Left ventricle myocardium inferior (tissue), 1 donor: ENCODE measurements at regions not wholly inside any gene's neighbourhood (a gene's known extent, or its start where the extent isn't known, plus 50 kb on each side); places are given as distances from the start of the nearest gene placed in this dataset.

Source experiments
- DNase-seq: peaks from one replicate; pipeline ENCODE4 v3.0.0-alpha.2; 2020
- H3K27ac ChIP-seq: fragments of 200-600 bp; replicated peaks from 2 replicates; pipeline ENCODE4 v1.8.0; 2021
- H3K27me3 ChIP-seq: fragments of 200-600 bp; 2 replicates; pipeline ENCODE4 v1.8.0; 2021; ENCODE audit warnings: low read depth
- H3K36me3 ChIP-seq: fragments of 200-600 bp; 2 replicates; pipeline ENCODE4 v1.8.0; 2021
- H3K4me1 ChIP-seq: fragments of 200-600 bp; 2 replicates; pipeline ENCODE4 v1.8.0; 2021
- H3K4me3 ChIP-seq: fragments of 200-600 bp; 2 replicates; pipeline ENCODE4 v1.8.0; 2021; ENCODE audit warnings: mild to moderate bottlenecking, moderate library complexity
- H3K9me3 ChIP-seq: fragments of 200-600 bp; replicated peaks from 2 replicates; pipeline ENCODE4 v1.8.0; 2021
- CTCF ChIP-seq: fragments of 200-600 bp; IDR thresholded peaks from 2 replicates; pipeline ENCODE4 v1.8.0; 2021; ENCODE audit warnings: antibody characterized with exemption, mild to moderate bottlenecking, borderline replicate concordance
- intact Hi-C: fragments of 100-400 bp; cut with micrococcal nuclease; formaldehyde crosslinking; loops from one replicate; pipeline ENCODE4 v1.11.0; 2022
- donor health status: DM: no; HTN: yes; CAD: no; lungs with severe emphysema.

GRCh38 chr11:21625982-21626381, 566.9 kb upstream of the ANO5 start:
- no peaks in the 10 kb centered on the region for H3K36me3 ChIP-seq
- no peak for DNase-seq
- H3K27me3 ChIP-seq = no peaks in the 10 kb centered on the region
- intact Hi-C loops = no loop called here
- no peaks in the 10 kb centered on the region for H3K9me3 ChIP-seq
- H3K4me1 ChIP-seq = no peaks in the 10 kb centered on the region
- TF ChIP-seq CTCF = no peak
- no peak overlapping the region for H3K27ac ChIP-seq
- H3K4me3 ChIP-seq = no peak overlapping the region

- Histone ChIP-seq H3K4me1 (no peaks in the 10 kb centered on the region), H3K9me3 (no peaks in the 10 kb centered on the region), H3K36me3 (no peaks in the 10 kb centered on the region), H3K27ac (no peak overlapping the region), H3K4me3 (no peak overlapping the region), H3K27me3 (no peaks in the 10 kb centered on the region)
- intact Hi-C loops = no loop called here
- no peak for DNase-seq
- no peak for TF ChIP-seq CTCF
Observed at GRCh38 chr11:21628641-21629040, 564.2 kb upstream of the ANO5 start.

GRCh38 chr11:21630934-21631478, 561.9 kb upstream of the ANO5 start:
- H3K36me3 ChIP-seq = no peaks in the 10 kb centered on the region
- no peaks in the 10 kb centered on the region for H3K4me1 ChIP-seq
- no peaks in the 10 kb centered on the region for H3K9me3 ChIP-seq
- intact Hi-C loops = no loop called here
- H3K27me3 ChIP-seq = no peaks in the 10 kb centered on the region
- no peak overlapping the region for H3K4me3 ChIP-seq
- no peak overlapping the region for H3K27ac ChIP-seq
- no peak for TF ChIP-seq CTCF
- no peak for DNase-seq

- H3K27me3 ChIP-seq = no peaks in the 10 kb centered on the region
- intact Hi-C loops = no loop called here
- no peak overlapping the region for H3K27ac ChIP-seq
- no peaks in the 10 kb centered on the region for H3K36me3 ChIP-seq
- DNase-seq = no peak
- no peak overlapping the region for H3K4me3 ChIP-seq
- no peak for TF ChIP-seq CTCF
- H3K9me3 ChIP-seq = no peaks in the 10 kb centered on the region
- no peaks in the 10 kb centered on the region for H3K4me1 ChIP-seq
Observed at GRCh38 chr11:21631991-21632390, 560.9 kb upstream of the ANO5 start.

- no peaks in the 10 kb centered on the region for H3K9me3 ChIP-seq
- no peaks in the 10 kb centered on the region for H3K27me3 ChIP-seq
- no peak for TF ChIP-seq CTCF
- no peak overlapping the region for H3K4me3 ChIP-seq
- no peaks in the 10 kb centered on the region for H3K4me1 ChIP-seq
- no peaks in the 10 kb centered on the region for H3K36me3 ChIP-seq
- DNase-seq = no peak
- H3K27ac ChIP-seq = no peak overlapping the region
- intact Hi-C loops = no loop called here
Observed at GRCh38 chr11:21634491-21634890, 558.4 kb upstream of the ANO5 start.

GRCh38 chr11:21634956-21635355, 557.9 kb upstream of the ANO5 start:
- intact Hi-C loops = no loop called here
- Histone ChIP-seq H3K9me3 (no peaks in the 10 kb centered on the region), H3K27ac (no peak overlapping the region), H3K4me1 (no peaks in the 10 kb centered on the region), H3K27me3 (no peaks in the 10 kb centered on the region), H3K36me3 (no peaks in the 10 kb centered on the region), H3K4me3 (no peak overlapping the region)
- DNase-seq = no peak
- TF ChIP-seq CTCF = no peak
